Colonic mucosa (tissue), 4 donors: ENCODE measurements at regions not wholly inside any gene's neighbourhood (a gene's known extent, or its start where the extent isn't known, plus 50 kb on each side); places are given as distances from the start of the nearest gene placed in this dataset.

Source experiments
- DNase-seq: peaks from one replicate; pipeline ENCODE4 v3.0.0-alpha.2; 2020
- H3K27ac ChIP-seq: fragments of 200-600 bp; one replicate; pipeline ENCODE4 v1.8.0; 2021
- H3K27me3 ChIP-seq: fragments of 200-600 bp; one replicate; pipeline ENCODE4 v1.8.0; 2021
- H3K36me3 ChIP-seq: fragments of 200-600 bp; one replicate; pipeline ENCODE4 v1.8.0; 2021
- H3K4me1 ChIP-seq: fragments of 200-600 bp; one replicate; pipeline ENCODE4 v1.8.0; 2021; ENCODE audit warnings: mild to moderate bottlenecking
- H3K4me3 ChIP-seq: fragments of 200-600 bp; one replicate; pipeline ENCODE4 v1.8.0; 2021
- H3K9ac ChIP-seq, 2 donors: one replicate each; pipeline ENCODE4 v1.7.0; 2013; ENCODE audit warnings: control low read depth in 2 of 2, low read depth in 2 of 2, low read length in 2 of 2
- H3K9me3 ChIP-seq: fragments of 200-600 bp; one replicate; pipeline ENCODE4 v1.8.0; 2021
- CTCF ChIP-seq: fragments of 200-600 bp; IDR thresholded peaks from one replicate; pipeline ENCODE4 v1.8.0; 2022; ENCODE audit warnings: antibody characterized with exemption, mild to moderate bottlenecking
- intact Hi-C: fragments of 100-400 bp; cut with DNase I; formaldehyde crosslinking; loops from one replicate; pipeline ENCODE4 v1.14.1; 2022
- donor health status: healthy.
- donor health status: DM: no; HTN: no; CAD: no.
- donor health status: DM: no; HTN: no; CAD: no.

GRCh38 chr3:178446059-178446458 lies 90.2 kb upstream of the KCNMB2 start:
- DNase-seq = no peak
- no peak overlapping the region for H3K4me3 ChIP-seq
- intact Hi-C loops = no loop called here
- no peak for TF ChIP-seq CTCF
- no peak overlapping the region for H3K9ac ChIP-seq
- no peaks in the 10 kb centered on the region for H3K36me3 ChIP-seq
- no peaks in the 10 kb centered on the region for H3K27me3 ChIP-seq
- no peaks in the 10 kb centered on the region for H3K4me1 ChIP-seq
- no peaks in the 10 kb centered on the region for H3K9me3 ChIP-seq
- no peak overlapping the region for H3K27ac ChIP-seq

GRCh38 chr3:178450476-178450875 lies 85.8 kb upstream of the KCNMB2 start:
- H3K4me3 ChIP-seq = no peak overlapping the region
- no peak for DNase-seq
- H3K27ac ChIP-seq = no peak overlapping the region
- no peaks in the 10 kb centered on the region for H3K27me3 ChIP-seq
- intact Hi-C loops = no loop called here
- no peak for TF ChIP-seq CTCF
- H3K9ac ChIP-seq = no peak overlapping the region
- no peaks in the 10 kb centered on the region for H3K9me3 ChIP-seq
- H3K4me1 ChIP-seq = no peaks in the 10 kb centered on the region
- no peaks in the 10 kb centered on the region for H3K36me3 ChIP-seq

GRCh38 chr3:178451799-178452198 lies 84.4 kb upstream of the KCNMB2 start:
- no peak overlapping the region for H3K27ac ChIP-seq
- H3K27me3 ChIP-seq = no peaks in the 10 kb centered on the region
- DNase-seq = no peak
- no peak for TF ChIP-seq CTCF
- H3K9ac ChIP-seq = no peak overlapping the region
- H3K4me3 ChIP-seq = no peak overlapping the region
- no peaks in the 10 kb centered on the region for H3K4me1 ChIP-seq
- H3K36me3 ChIP-seq = no peaks in the 10 kb centered on the region
- no peaks in the 10 kb centered on the region for H3K9me3 ChIP-seq
- intact Hi-C loops = no loop called here

GRCh38 chr3:178454726-178455125 lies 81.5 kb upstream of the KCNMB2 start:
- intact Hi-C loops = no loop called here
- DNase-seq = no peak
- Histone ChIP-seq H3K9me3 (no peaks in the 10 kb centered on the region), H3K27ac (no peak overlapping the region), H3K36me3 (no peaks in the 10 kb centered on the region), H3K27me3 (no peaks in the 10 kb centered on the region), H3K4me3 (no peak overlapping the region), H3K4me1 (no peaks in the 10 kb centered on the region), H3K9ac (no peak overlapping the region)
- TF ChIP-seq CTCF = no peak

GRCh38 chr3:178455226-178455625 lies 81.0 kb upstream of the KCNMB2 start:
- DNase-seq = no peak

More at GRCh38 chr3:178455226-178455625, 81.0 kb upstream of the KCNMB2 start:
- Histone ChIP-seq H3K27ac (no peak overlapping the region), H3K36me3 (no peaks in the 10 kb centered on the region), H3K9ac (no peak overlapping the region), H3K4me1 (no peaks in the 10 kb centered on the region), H3K4me3 (no peak overlapping the region), H3K27me3 (no peaks in the 10 kb centered on the region), H3K9me3 (no peaks in the 10 kb centered on the region)
- intact Hi-C loops = no loop called here
- TF ChIP-seq CTCF = no peak
